ENCODE measurements at regions not wholly inside any gene's neighbourhood (a gene's known extent, or its start where the extent isn't known, plus 50 kb on each side); places are given as distances from the start of the nearest gene placed in this dataset.

GRCh38 chr1:117678246-117678977 lies 72.6 kb downstream of the TENT5C start:
- Histone ChIP-seq H3K4me1 (no peaks in the 10 kb centered on the region), H3K36me3 (no peaks in the 10 kb centered on the region), H3K27me3 (no peaks in the 10 kb centered on the region), H3K9me3 (no peaks in the 10 kb centered on the region), H3K4me3 (no peak overlapping the region), H3K27ac (no peak overlapping the region)
- no peak for TF ChIP-seq CTCF (IDR thresholded peaks at IDR 0.05)
- TF ChIP-seq POLR2A (IDR thresholded peaks at IDR 0.05): no peak
- intact Hi-C loops (cut with DNase I; ENCODE audit: low total_unique reads): no loop called here
- DNase-seq: no peak

GRCh38 chr1:117679299-117679698 lies 73.5 kb downstream of the TENT5C start:
- intact Hi-C loops (cut with DNase I; ENCODE audit: low total_unique reads): no loop called here
- no peak overlapping the region for H3K4me3 ChIP-seq
- TF ChIP-seq POLR2A (IDR thresholded peaks at IDR 0.05) (no peak), CTCF (IDR thresholded peaks at IDR 0.05) (no peak)
- no peak for DNase-seq
- H3K4me1 ChIP-seq: no peaks in the 10 kb centered on the region
- H3K36me3 ChIP-seq: no peaks in the 10 kb centered on the region
- H3K27me3 ChIP-seq: no peaks in the 10 kb centered on the region
- no peak overlapping the region for H3K27ac ChIP-seq
- H3K9me3 ChIP-seq: no peaks in the 10 kb centered on the region

- Histone ChIP-seq H3K27me3 (no peaks in the 10 kb centered on the region), H3K4me1 (no peaks in the 10 kb centered on the region), H3K4me3 (no peak overlapping the region), H3K27ac (no peak overlapping the region), H3K36me3 (no peaks in the 10 kb centered on the region), H3K9me3 (no peaks in the 10 kb centered on the region)
- no peak for DNase-seq
- intact Hi-C loops (cut with DNase I; ENCODE audit: low total_unique reads): no loop called here
- no peak for TF ChIP-seq CTCF (IDR thresholded peaks at IDR 0.05)
- no peak for TF ChIP-seq POLR2A (IDR thresholded peaks at IDR 0.05)
Observed at GRCh38 chr1:117679868-117680267, 74.0 kb downstream of the TENT5C start.

GRCh38 chr1:117680316-117681002 lies 74.6 kb downstream of the TENT5C start:
- Histone ChIP-seq H3K27me3 (no peaks in the 10 kb centered on the region), H3K9me3 (no peaks in the 10 kb centered on the region), H3K36me3 (no peaks in the 10 kb centered on the region), H3K27ac (no peak overlapping the region), H3K4me3 (no peak overlapping the region), H3K4me1 (no peaks in the 10 kb centered on the region)
- intact Hi-C loops (cut with DNase I; ENCODE audit: low total_unique reads): no loop called here
- TF ChIP-seq CTCF (IDR thresholded peaks at IDR 0.05) (no peak), POLR2A (IDR thresholded peaks at IDR 0.05) (no peak)
- DNase-seq: no peak

GRCh38 chr1:117681093-117681900 lies 75.4 kb downstream of the TENT5C start:
- Histone ChIP-seq H3K4me3 (no peak overlapping the region), H3K27me3 (no peaks in the 10 kb centered on the region), H3K27ac (no peak overlapping the region), H3K9me3 (no peaks in the 10 kb centered on the region), H3K4me1 (peaks cover 0 to 3% of the 10 kb centered on the region in 2 donors), H3K36me3 (no peaks in the 10 kb centered on the region)
- DNase-seq: no peak
- TF ChIP-seq CTCF (IDR thresholded peaks at IDR 0.05) (no peak), POLR2A (IDR thresholded peaks at IDR 0.05) (no peak)
- intact Hi-C loops (cut with DNase I; ENCODE audit: low total_unique reads): no loop called here
